Stomach (tissue), 4 donors: ENCODE measurements at regions not wholly inside any gene's neighbourhood (a gene's known extent, or its start where the extent isn't known, plus 50 kb on each side); places are given as distances from the start of the nearest gene placed in this dataset.

Source experiments
- CTCF ChIP-seq, 7 experiments: fragments of 450-650 bp in 4 of 7; fragments of 200-600 bp in 3 of 7; sonication (generic) in 3 of 7; IDR thresholded peaks; one replicate each; pipeline ENCODE4 v1.5.1; 2016 to 2019; ENCODE audit warnings: antibody characterized with exemption in 7 of 7, control low read depth in 2 of 7, mild to moderate bottlenecking in 1 of 7
- EP300 ChIP-seq: sonication (generic); formaldehyde crosslinking; IDR thresholded peaks from one replicate; pipeline ENCODE4 v1.6.1; 2017; ENCODE audit warnings: antibody characterized with exemption
- POLR2A ChIP-seq, 4 donors: fragments of 450-650 bp; IDR thresholded peaks; one replicate each; pipeline ENCODE4 v1.6.1; 2016; ENCODE audit warnings: antibody characterized with exemption in 4 of 4, control low read depth in 2 of 4, mild to moderate bottlenecking in 1 of 4, moderate library complexity in 1 of 4

GRCh38 chr18:42436222-42436765 lies 481.3 kb downstream of the PIK3C3 start:
- TF ChIP-seq CTCF (IDR thresholded peaks at IDR 0.05): no peak
- TF ChIP-seq EP300: no peak
- no peak for TF ChIP-seq POLR2A (IDR thresholded peaks at IDR 0.05)
